ENCODE measurements at regions not wholly inside any gene's neighbourhood (a gene's known extent, or its start where the extent isn't known, plus 50 kb on each side); places are given as distances from the start of the nearest gene placed in this dataset.

DNA sequence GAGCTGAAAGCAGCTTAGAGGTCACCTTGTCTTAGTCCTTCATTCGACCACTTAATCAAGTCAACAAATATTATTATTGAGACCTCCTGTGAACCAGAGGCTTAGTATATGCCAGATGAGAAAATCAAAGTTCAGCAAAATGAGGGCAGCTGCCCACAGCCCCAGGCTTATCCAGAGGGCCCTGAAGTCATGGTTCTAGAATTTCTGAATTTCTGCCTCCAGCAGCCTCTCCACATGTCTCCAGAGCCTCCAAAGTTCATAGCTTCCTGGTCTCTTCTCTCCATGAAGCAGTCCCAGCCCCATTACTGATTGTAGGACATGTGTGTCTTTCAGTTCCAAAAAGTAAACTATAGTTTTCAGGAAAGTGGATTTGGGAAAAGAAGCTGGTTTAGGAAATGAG, 96.9 kb upstream of the TSC22D2 start:
- H3K27ac ChIP-seq, result peak overlapping the region; percentile 9
- H3K4me1 ChIP-seq, result no peaks in the 10 kb centered on the region
- DNase-seq (no peak), ATAC-seq (no peak)
- intact Hi-C loops (cut with DNase I), result no loop called here
- no peaks in the 10 kb centered on the region for H3K36me3 ChIP-seq
- no peak overlapping the region for H3K4me3 ChIP-seq
- no peaks in the 10 kb centered on the region for H3K27me3 ChIP-seq
- no peak for TF ChIP-seq CTCF (IDR thresholded peaks at IDR 0.05)
- H3K9me3 ChIP-seq, result no peaks in the 10 kb centered on the region

GRCh38 chr3:150309557-150309956, 98.5 kb upstream of the TSC22D2 start:
- Histone ChIP-seq H3K36me3 (no peaks in the 10 kb centered on the region), H3K9me3 (no peaks in the 10 kb centered on the region), H3K4me3 (no peak overlapping the region), H3K27me3 (no peaks in the 10 kb centered on the region), H3K4me1 (no peaks in the 10 kb centered on the region), H3K27ac (no peak overlapping the region)
- no peak for ATAC-seq
- intact Hi-C loops (cut with DNase I), result no loop called here
- no peak for TF ChIP-seq CTCF (IDR thresholded peaks at IDR 0.05)
- DNase-seq, result no peak

- Histone ChIP-seq H3K36me3 (no peaks in the 10 kb centered on the region), H3K9me3 (no peaks in the 10 kb centered on the region), H3K27me3 (no peaks in the 10 kb centered on the region), H3K4me1 (no peaks in the 10 kb centered on the region), H3K27ac (no peak overlapping the region), H3K4me3 (no peak overlapping the region)
- ATAC-seq, result no peak
- no peak for TF ChIP-seq CTCF (IDR thresholded peaks at IDR 0.05)
- intact Hi-C loops (cut with DNase I), result no loop called here
- no peak for DNase-seq
Measured at GRCh38 chr3:150309257-150309542, 98.9 kb upstream of the TSC22D2 start.

DNA sequence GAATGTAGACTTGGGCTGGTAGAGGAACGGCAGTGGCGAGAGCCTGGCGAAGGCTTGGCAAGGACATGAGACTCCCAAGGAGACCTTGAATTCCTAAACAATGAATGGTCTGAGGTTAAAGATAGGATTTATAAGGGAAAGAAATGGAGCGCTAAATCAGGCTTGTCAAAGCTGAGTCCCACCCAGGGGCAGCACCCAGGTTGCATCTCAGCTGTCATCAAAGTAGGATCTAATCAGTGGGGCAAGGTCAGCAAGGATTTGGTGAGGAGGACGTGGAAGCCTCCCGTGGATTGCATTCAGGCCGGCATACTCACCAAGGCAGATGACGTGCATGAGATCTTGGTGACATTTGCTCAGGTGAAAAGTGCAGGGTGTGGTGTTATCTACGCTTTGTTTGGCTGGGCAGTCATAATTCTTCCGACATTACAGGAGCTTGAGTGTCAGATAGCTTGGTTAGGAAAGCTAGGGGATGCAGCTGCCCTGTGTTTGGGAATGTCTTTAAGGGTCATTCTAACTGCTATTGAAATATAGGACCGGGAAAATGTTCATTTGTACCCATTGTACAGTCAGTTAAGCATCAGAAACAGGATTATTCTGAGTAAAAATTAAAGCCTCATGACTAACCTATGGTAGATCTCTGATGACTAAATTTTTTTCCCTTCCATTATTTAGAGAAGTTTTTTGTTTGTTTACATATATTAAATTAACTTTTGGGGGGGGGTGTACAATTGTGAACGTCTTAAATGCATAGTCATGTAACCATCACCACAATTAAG, 99.4 kb upstream of the TSC22D2 start:
- TF ChIP-seq CTCF (IDR thresholded peaks at IDR 0.05), result no peak
- Histone ChIP-seq H3K27ac (no peak overlapping the region), H3K4me1 (no peaks in the 10 kb centered on the region), H3K4me3 (no peak overlapping the region), H3K27me3 (no peaks in the 10 kb centered on the region), H3K9me3 (no peaks in the 10 kb centered on the region), H3K36me3 (no peaks in the 10 kb centered on the region)
- ATAC-seq (no peak), DNase-seq (no peak)
- intact Hi-C loops (cut with DNase I), result no loop called here

GRCh38 chr3:150308037-150308319, 100.1 kb upstream of the TSC22D2 start:
- Histone ChIP-seq H3K36me3 (no peaks in the 10 kb centered on the region), H3K9me3 (no peaks in the 10 kb centered on the region), H3K4me1 (no peaks in the 10 kb centered on the region), H3K27me3 (no peaks in the 10 kb centered on the region), H3K4me3 (no peak overlapping the region), H3K27ac (no peak overlapping the region)
- no peak for TF ChIP-seq CTCF (IDR thresholded peaks at IDR 0.05)
- intact Hi-C loops (cut with DNase I), result no loop called here
- DNase-seq (no peak), ATAC-seq (no peak)

Measured in upper lobe of right lung (tissue), 1 donor.